K562 (cell line): ENCODE measurements at regions not wholly inside any gene's neighbourhood (a gene's known extent, or its start where the extent isn't known, plus 50 kb on each side); places are given as distances from the start of the nearest gene placed in this dataset.

Source experiments
- ATAC-seq: fragments of 200-7000 bp; cut with Tn5 transposase; 3 replicates; pipeline ENCODE4 v1.9.1; 2020; ENCODE audit warnings: moderate library complexity
- BruUV-seq: library from RNA; stranded (reverse); fragments of 400-500 nt; replicated peaks from 2 replicates; lab custom pipeline; 2021; lab: Mats Ljungman, UMichigan
- CTCF ChIA-PET: fragments of 300-600 bp; formaldehyde crosslinking; extraction: SDS; loops from one replicate; lab custom pipeline; 2021; ENCODE audit warnings: low intra/inter-chr PET ratio; lab: Yijun Ruan, JAX
- POLR2A ChIA-PET: fragments of 300-600, 350-650 bp; sonication (Branson Sonifier 250); formaldehyde crosslinking; extraction: SDS; loops from one replicate; lab custom pipeline; 2021; ENCODE audit warnings: antibody characterized with exemption, inconsistent platforms; lab: Yijun Ruan, JAX
- DNase-seq, 4 experiments: peaks; one replicate each; pipeline versions ENCODE4 v3.0.0 to v3.0.0-alpha.2; 2011 to 2018; ENCODE audit warnings: low spot score in 3 of 4, mixed read lengths in 3 of 4; ENCODE audit errors: extremely low read depth in 1 of 4
- FAIRE-seq: peaks from 2 replicates; lab custom pipeline; 2011; peaks lifted over from hg19 to GRCh38; lab: Jason Lieb, UNC
- H2AFZ ChIP-seq: 2 replicates; pipeline ENCODE4 v1.6.0; 2011; ENCODE audit warnings: low read depth, low read length, control low read depth, inconsistent platforms
- H3K27ac ChIP-seq: fragments of 200-600 bp; 3 replicates; pipeline ENCODE4 v1.8.0; 2011; ENCODE audit warnings: low read depth, mild to moderate bottlenecking, control low read depth, inconsistent platforms, low read length, moderate library complexity, mixed read lengths; ENCODE audit errors: extremely low read depth
- H3K27me3 ChIP-seq, 2 experiments: fragments of 300-600 bp in 1 of 2; 2 replicates in 1 of 2; 3 replicates in 1 of 2; pipeline versions ENCODE4 v1.6.0 to v1.8.0; 2011; ENCODE audit warnings: inconsistent platforms in 2 of 2, low read length in 2 of 2, mild to moderate bottlenecking in 1 of 2, mixed read lengths in 1 of 2, moderate library complexity in 1 of 2; ENCODE audit not compliant: control insufficient read depth in 2 of 2, insufficient read depth in 2 of 2
- H3K36me3 ChIP-seq: fragments of 300-600 bp; 3 replicates; pipeline ENCODE4 v1.8.0; 2011; ENCODE audit warnings: mild to moderate bottlenecking, low read length, inconsistent platforms; ENCODE audit not compliant: control insufficient read depth, insufficient read depth
- H3K4me1 ChIP-seq, 2 experiments: fragments of 200-600 bp in 1 of 2; replicated peaks in 1 of 2; 2 replicates in 1 of 2; 3 replicates in 1 of 2; pipeline versions ENCODE4 v1.5.1 to v1.8.0; 2011; ENCODE audit warnings: inconsistent platforms in 2 of 2, low read length in 2 of 2, mild to moderate bottlenecking in 1 of 2, mixed read lengths in 1 of 2, moderate library complexity in 1 of 2; ENCODE audit not compliant: control insufficient read depth in 2 of 2, insufficient read depth in 2 of 2
- H3K4me2 ChIP-seq: 2 replicates; pipeline ENCODE4 v1.6.1; 2011; ENCODE audit warnings: low read length, control low read depth, inconsistent platforms, mixed read lengths; ENCODE audit not compliant: insufficient read depth
- H3K4me3 ChIP-seq: fragments of 200-600 bp; sonication (generic), shearing (Covaris generic); 2 replicates; pipeline ENCODE4 v1.5.1; 2016; ENCODE audit warnings: control low read depth, inconsistent platforms
- H3K79me2 ChIP-seq: fragments of 200-600 bp; 3 replicates; pipeline ENCODE4 v1.8.0; 2011; ENCODE audit warnings: low read length, inconsistent platforms; ENCODE audit not compliant: control insufficient read depth, insufficient read depth
- H3K9ac ChIP-seq, 2 experiments: 2 replicates each; pipeline versions ENCODE4 v1.6.0 to v1.6.1; 2011; ENCODE audit warnings: low read depth in 2 of 2, low read length in 2 of 2, control low read depth in 1 of 2, inconsistent platforms in 1 of 2, mild to moderate bottlenecking in 1 of 2, mixed read lengths in 1 of 2; ENCODE audit not compliant: insufficient read depth in 1 of 2
- H3K9me1 ChIP-seq: one replicate; pipeline ENCODE4 v1.6.0; 2011; ENCODE audit warnings: inconsistent platforms, mild to moderate bottlenecking, low read length, moderate library complexity; ENCODE audit not compliant: control insufficient read depth, insufficient read depth
- H3K9me3 ChIP-seq: replicated peaks from 2 replicates; pipeline ENCODE4 v1.5.1; 2011; ENCODE audit warnings: low read depth, low read length, inconsistent platforms; ENCODE audit not compliant: control insufficient read depth, insufficient read depth
- H4K20me1 ChIP-seq: replicated peaks from 2 replicates; pipeline ENCODE4 v1.6.1; 2011; ENCODE audit warnings: low read length, inconsistent platforms, mixed read lengths; ENCODE audit not compliant: control insufficient read depth, insufficient read depth
- BDP1 ChIP-seq: IDR thresholded peaks from 3 replicates; pipeline ENCODE4 v1.6.1; 2011; ENCODE audit not compliant: insufficient read length, insufficient read depth
- CC2D1A ChIP-seq: fragments of 450-650 bp; IDR thresholded peaks from 2 replicates; pipeline ENCODE4 v1.6.1; 2017; ENCODE audit warnings: mild to moderate bottlenecking
- DIDO1 ChIP-seq: fragments of 450-650 bp; IDR thresholded peaks from 2 replicates; pipeline ENCODE4 v1.6.1; 2016; ENCODE audit warnings: low read depth, missing biosample characterization, missing genetic modification characterization
- ELF2 ChIP-seq: fragments of 250-450 bp; sonication (Bioruptor Pico); IDR thresholded peaks from 2 replicates; pipeline ENCODE4 v1.5.0; 2021; ENCODE audit warnings: mild to moderate bottlenecking
- EP400 ChIP-seq: fragments of 450-650 bp; IDR thresholded peaks from 2 replicates; pipeline ENCODE4 v1.6.1; 2017; ENCODE audit warnings: antibody characterized with exemption, mild to moderate bottlenecking, moderate library complexity
- ETS2 ChIP-seq: IDR thresholded peaks from 2 replicates; pipeline ENCODE4 v1.6.1; 2016; ENCODE audit warnings: borderline replicate concordance, missing genetic modification characterization, mild to moderate bottlenecking, moderate library complexity, missing compliant biosample characterization; ENCODE audit not compliant: poor library complexity, severe bottlenecking
- L3MBTL2 ChIP-seq: fragments of 450-650 bp; IDR thresholded peaks from 2 replicates; pipeline ENCODE4 v1.6.1; 2016; ENCODE audit warnings: mild to moderate bottlenecking, moderate library complexity
- MTA1 ChIP-seq: fragments of 450-650 bp; IDR thresholded peaks from 2 replicates; pipeline ENCODE4 v1.6.1; 2017; ENCODE audit warnings: borderline replicate concordance
- TBP ChIP-seq: optimal IDR thresholded peaks from 2 replicates; pipeline ENCODE3; 2011; ENCODE audit warnings: low read depth, low read length, improper control_type of control experiment
- ZNF134 ChIP-seq: fragments of 250-450 bp; sonication (Bioruptor Pico); conservative IDR thresholded peaks from 2 replicates; pipeline ENCODE4 v1.4.0; 2020
- ZNF551 ChIP-seq: fragments of 250-450 bp; sonication (Bioruptor Pico); IDR thresholded peaks from 2 replicates; pipeline ENCODE4 v1.5.0; 2021; ENCODE audit warnings: mild to moderate bottlenecking, moderate library complexity
- ZNF561 ChIP-seq: fragments of 450-650 bp; formaldehyde crosslinking; conservative IDR thresholded peaks from 2 replicates; pipeline ENCODE4 v1.4.0; 2020; ENCODE audit warnings: mild to moderate bottlenecking, moderate library complexity
- WGBS: fragments of 100-300 bp; shearing (Covaris generic); methylation state at CpG from one replicate; pipeline ENCODE4 v1.1.6; 2016; ENCODE audit warnings: low coverage, mixed read lengths; ENCODE audit not compliant: insufficient coverage; ENCODE audit errors: missing lambda C conversion rate; 5-methylcytosine and 5-hydroxymethylcytosine counted together
- in situ Hi-C: fragments of 300-500 bp; cut with MboI; formaldehyde crosslinking; loops from 4 replicates; pipeline ENCODE4 v1.15.0; 2018; ENCODE audit warnings: inconsistent platforms, mixed read lengths
- intact Hi-C: fragments of 100-400 bp; cut with micrococcal nuclease; formaldehyde crosslinking; loops from 2 replicates; pipeline ENCODE4 v1.14.2; 2022
- TF ChIP-seq, protein P1 (sequence below): fragments of 450-650 bp; formaldehyde crosslinking; IDR thresholded peaks from 2 replicates; pipeline ENCODE4 v1.4.0; 2022; ENCODE audit warnings: missing genetic modification characterization

DNA sequence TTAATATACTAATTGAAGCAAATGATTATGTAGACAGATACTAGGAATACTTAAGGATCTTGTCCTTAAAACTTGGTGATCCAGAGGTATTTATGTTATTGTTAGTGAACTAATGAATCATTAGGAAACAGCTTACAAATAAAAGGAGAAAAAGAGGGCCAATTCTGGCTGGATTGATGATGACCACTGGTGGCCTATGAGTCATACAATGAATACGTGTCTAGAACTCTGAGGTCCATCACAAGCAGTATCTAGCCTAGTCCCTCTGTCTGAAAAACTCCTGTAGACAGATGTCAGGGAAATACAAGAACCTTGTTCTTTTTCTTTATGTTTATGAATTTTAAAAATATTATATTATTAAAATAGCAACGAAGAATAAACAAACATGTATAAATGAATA, 51.7 kb upstream of the RTL1 start:
- Histone ChIP-seq H3K9me3 (no peaks in the 10 kb centered on the region), H3K4me3 (no peak overlapping the region), H3K9me1 (no peaks in the 10 kb centered on the region), H3K27me3 (no peaks in the 10 kb centered on the region), H3K27ac (no peak overlapping the region), H3K4me1 (no peaks in the 10 kb centered on the region), H4K20me1 (no peaks in the 10 kb centered on the region), H3K9ac (no peak overlapping the region), H2AFZ (no peak overlapping the region), H3K79me2 (no peaks in the 10 kb centered on the region), H3K4me2 (no peak overlapping the region), H3K36me3 (no peaks in the 10 kb centered on the region)
- no TSS peak for BruUV-seq
- DNase-seq (no peak), FAIRE-seq (no peak), ATAC-seq (no peak)
- POLR2A ChIA-PET = no interaction called here
- intact Hi-C loops (no loop called here), in situ Hi-C loops (no loop called here)
- TF ChIP-seq TBP = no peak
- TF ChIP-seq BDP1 = no peak
- TF ChIP-seq ELF2 (CRISPR knock-in tag) = no peak
- TF ChIP-seq EP400 = no peak
- no peak for TF ChIP-seq MTA1
- TF ChIP-seq CC2D1A = no peak
- TF ChIP-seq ZNF561 (CRISPR knock-in tag) = no peak
- no peak for TF ChIP-seq ZNF551 (CRISPR knock-in tag)
- TF ChIP-seq ETS2 (tag) = no peak
- no peak for TF ChIP-seq ZNF134 (CRISPR knock-in tag)
- TF ChIP-seq DIDO1 = no peak
- TF ChIP-seq L3MBTL2 = no peak
- TF ChIP-seq, protein P1, sequence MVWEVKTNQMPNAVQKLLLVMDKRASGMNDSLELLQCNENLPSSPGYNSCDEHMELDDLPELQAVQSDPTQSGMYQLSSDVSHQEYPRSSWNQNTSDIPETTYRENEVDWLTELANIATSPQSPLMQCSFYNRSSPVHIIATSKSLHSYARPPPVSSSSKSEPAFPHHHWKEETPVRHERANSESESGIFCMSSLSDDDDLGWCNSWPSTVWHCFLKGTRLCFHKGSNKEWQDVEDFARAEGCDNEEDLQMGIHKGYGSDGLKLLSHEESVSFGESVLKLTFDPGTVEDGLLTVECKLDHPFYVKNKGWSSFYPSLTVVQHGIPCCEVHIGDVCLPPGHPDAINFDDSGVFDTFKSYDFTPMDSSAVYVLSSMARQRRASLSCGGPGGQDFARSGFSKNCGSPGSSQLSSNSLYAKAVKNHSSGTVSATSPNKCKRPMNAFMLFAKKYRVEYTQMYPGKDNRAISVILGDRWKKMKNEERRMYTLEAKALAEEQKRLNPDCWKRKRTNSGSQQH (CRISPR knock-in tag) = no peak
- CTCF ChIA-PET = no interaction called here
- 0% methylated on average over 2 of the region's 2 CpGs for WGBS
